Calu3 (cell line): ENCODE measurements at regions not wholly inside any gene's neighbourhood (a gene's known extent, or its start where the extent isn't known, plus 50 kb on each side); places are given as distances from the start of the nearest gene placed in this dataset.

Source experiments
- BruUV-seq: library from RNA; stranded (reverse); fragments of 400-500 nt; replicated peaks from 2 replicates; lab custom pipeline; 2021; lab: Mats Ljungman, UMichigan
- CTCF ChIA-PET: fragments of 300-600 bp; sonication (Branson Sonifier 250); formaldehyde crosslinking; loops from one replicate; lab custom pipeline; 2022; ENCODE audit warnings: antibody characterized with exemption; lab: Charles Lee
- DNase-seq: peaks from one replicate; pipeline ENCODE4 v3.0.0; 2022
- H3K27ac Mint-ChIP-seq: one replicate; pipeline ENCODE4 v1.8.0; 2022; ENCODE audit warnings: mixed read lengths; ENCODE audit not compliant: unreplicated experiment
- H3K27me3 Mint-ChIP-seq: one replicate; pipeline ENCODE4 v1.8.0; 2022; ENCODE audit warnings: mixed read lengths; ENCODE audit not compliant: unreplicated experiment
- H3K36me3 Mint-ChIP-seq: one replicate; pipeline ENCODE4 v1.8.0; 2022; ENCODE audit warnings: mild to moderate bottlenecking, moderate library complexity, mixed read lengths; ENCODE audit not compliant: insufficient read depth, unreplicated experiment
- H3K4me1 Mint-ChIP-seq: one replicate; pipeline ENCODE4 v1.8.0; 2022; ENCODE audit warnings: mild to moderate bottlenecking, low read depth, mixed read lengths; ENCODE audit not compliant: unreplicated experiment
- H3K4me3 Mint-ChIP-seq: one replicate; pipeline ENCODE4 v1.8.0; 2022; ENCODE audit warnings: mild to moderate bottlenecking, low read depth, moderate library complexity, mixed read lengths; ENCODE audit not compliant: unreplicated experiment
- H3K9me3 Mint-ChIP-seq: one replicate; pipeline ENCODE4 v1.8.0; 2022; ENCODE audit warnings: low read depth, mixed read lengths; ENCODE audit not compliant: unreplicated experiment
- CTCF ChIP-seq: fragments of 200-600 bp; IDR thresholded peaks from one replicate; pipeline ENCODE4 v1.8.0; 2022; ENCODE audit warnings: antibody characterized with exemption; ENCODE audit not compliant: unreplicated experiment
- intact Hi-C: fragments of 100-400 bp; cut with micrococcal nuclease; formaldehyde crosslinking; loops from one replicate; pipeline ENCODE4 v1.10.0; 2022; ENCODE audit not compliant: unreplicated experiment

DNA sequence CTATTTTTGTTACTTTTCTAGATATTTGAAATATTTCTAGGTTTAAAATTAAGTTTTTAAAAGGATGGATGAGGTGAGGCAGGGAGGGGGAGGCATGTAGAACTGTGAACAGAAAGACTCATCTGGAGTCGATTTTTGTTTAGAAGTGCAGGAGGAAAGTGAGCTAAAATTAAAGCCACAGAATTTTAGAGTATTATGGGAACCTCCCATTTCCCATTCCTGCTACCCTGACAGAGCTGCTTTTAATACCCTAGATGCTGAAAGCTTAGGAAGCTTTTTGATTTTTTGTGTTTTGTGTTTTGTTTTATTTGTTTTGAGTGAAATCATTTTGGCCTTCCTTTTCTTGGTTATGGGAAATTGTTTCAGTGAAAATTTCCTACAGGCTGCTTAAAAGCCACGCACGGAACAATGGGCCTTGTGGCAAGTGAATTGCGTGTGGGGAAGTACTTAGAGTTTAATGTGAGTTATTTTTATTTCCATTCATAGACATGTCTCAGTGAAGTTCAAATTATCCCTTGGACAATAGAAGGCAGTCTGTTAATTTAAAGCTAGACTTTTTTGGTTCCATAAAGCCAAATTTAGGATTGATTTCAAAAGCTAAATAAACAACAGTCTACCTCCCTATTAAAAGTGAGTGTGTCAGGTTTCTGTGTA is 102.0 kb upstream of the HDAC9 start:
- no peak overlapping the region for H3K27ac Mint-ChIP-seq

DNA sequence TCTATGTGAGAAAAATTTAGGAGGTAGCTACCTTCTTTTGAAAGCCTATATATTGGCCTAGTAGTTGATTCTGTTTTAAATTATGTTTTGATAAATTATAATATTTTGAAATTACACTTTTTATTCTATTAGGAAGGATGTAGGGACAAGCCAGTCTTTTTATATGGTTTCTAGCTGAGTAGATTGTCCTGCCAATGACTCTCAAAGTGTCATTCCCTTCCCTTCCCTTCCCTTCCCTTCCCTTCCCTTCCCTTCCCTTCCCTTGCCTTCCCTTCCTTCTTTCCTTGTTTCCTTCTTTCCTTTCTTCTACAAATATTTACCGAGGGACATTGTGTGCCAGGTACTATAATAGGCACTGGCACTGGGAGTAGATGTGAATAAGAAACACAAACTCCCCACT is 99.7 kb upstream of the HDAC9 start:
- intact Hi-C loops: no loop called here
- DNase-seq: no peak
- CTCF ChIA-PET: interaction anchor here (0.6 kb wide), 1 partner anchor 80 kb away, joined by 5 read pairs; no protein-coding TSS in a partner anchor
- Mint-ChIP-seq H3K9me3 (no peaks in the 10 kb centered on the region), H3K4me3 (no peak overlapping the region), H3K4me1 (peaks cover 12% of the 10 kb centered on the region), H3K36me3 (no peaks in the 10 kb centered on the region), H3K27ac (no peak overlapping the region), H3K27me3 (no peaks in the 10 kb centered on the region)
- no peak for TF ChIP-seq CTCF
- no TSS peak for BruUV-seq

More for the DNA sequence above, 102.0 kb upstream of the HDAC9 start:
- Mint-ChIP-seq H3K27me3 (no peaks in the 10 kb centered on the region), H3K9me3 (no peaks in the 10 kb centered on the region), H3K4me3 (no peak overlapping the region), H3K4me1 (peaks cover 18% of the 10 kb centered on the region), H3K36me3 (no peaks in the 10 kb centered on the region)
- CTCF ChIA-PET: interaction anchor here (0.6 kb wide), 1 partner anchor 273 kb away, joined by 4 read pairs; no protein-coding TSS in a partner anchor
- BruUV-seq: no TSS peak
- intact Hi-C loops: no loop called here
- no peak for TF ChIP-seq CTCF
- DNase-seq: no peak

GRCh38 chr7:18396953-18397352 is 98.6 kb upstream of the HDAC9 start:
- Mint-ChIP-seq H3K27ac (no peak overlapping the region), H3K4me1 (peaks cover 18% of the 10 kb centered on the region), H3K9me3 (no peaks in the 10 kb centered on the region), H3K36me3 (no peaks in the 10 kb centered on the region), H3K4me3 (no peak overlapping the region), H3K27me3 (no peaks in the 10 kb centered on the region)
- CTCF ChIA-PET: no interaction called here
- no TSS peak for BruUV-seq
- intact Hi-C loops: no loop called here
- no peak for DNase-seq
- no peak for TF ChIP-seq CTCF

- no peak for DNase-seq
- Mint-ChIP-seq H3K36me3 (no peaks in the 10 kb centered on the region), H3K4me1 (peaks cover 32% of the 10 kb centered on the region), H3K27ac (no peak overlapping the region), H3K9me3 (no peaks in the 10 kb centered on the region), H3K4me3 (no peak overlapping the region), H3K27me3 (no peaks in the 10 kb centered on the region)
- no peak for TF ChIP-seq CTCF
- BruUV-seq: no TSS peak
- CTCF ChIA-PET: interaction anchor here (0.5 to 1.3 kb wide), 4 partner anchors 12 to 1218 kb away, joined by 4 to 7 read pairs (median 6); no protein-coding TSS in a partner anchor
- intact Hi-C loops: loop anchor here (5.0 kb wide), 1 partner anchor 98 kb away; the partner anchor contains the start of gene HDAC9
Observed at GRCh38 chr7:18399436-18400235, 95.9 kb upstream of the HDAC9 start.
